Neural progenitor cell (in vitro differentiated cells): ENCODE measurements at regions not wholly inside any gene's neighbourhood (a gene's known extent, or its start where the extent isn't known, plus 50 kb on each side); places are given as distances from the start of the nearest gene placed in this dataset.
A peak's percentile ranks its signal among the peaks of the same experiment; 100 is the strongest.

ENCODE experiments used
- DNase-seq: peaks from one replicate; pipeline ENCODE4 v3.0.0-alpha.2; 2016; ENCODE audit warnings: low spot score
- H2AFZ ChIP-seq: fragments of 200-600 bp; sonication (generic); replicated peaks from 2 replicates; pipeline ENCODE4 v1.6.1; 2016; ENCODE audit warnings: antibody characterized with exemption
- H3F3A ChIP-seq: fragments of 200-600 bp; sonication (generic); 2 replicates; pipeline ENCODE4 v1.6.1; 2016; ENCODE audit warnings: antibody characterized with exemption, low read depth
- H3K27ac ChIP-seq: fragments of 200-600 bp; sonication (generic); 2 replicates; pipeline ENCODE4 v1.5.1; 2016; ENCODE audit warnings: mild to moderate bottlenecking
- H3K27me3 ChIP-seq: fragments of 200-600 bp; sonication (generic); 2 replicates; pipeline ENCODE4 v1.6.1; 2016; ENCODE audit warnings: mild to moderate bottlenecking, moderate library complexity
- H3K36me3 ChIP-seq: fragments of 200-600 bp; sonication (generic); 2 replicates; pipeline ENCODE4 v1.5.1; 2016
- H3K4me1 ChIP-seq: fragments of 200-600 bp; sonication (generic); 2 replicates; pipeline ENCODE4 v1.6.1; 2016; ENCODE audit warnings: mixed run types
- H3K4me2 ChIP-seq: fragments of 200-600 bp; sonication (generic); 2 replicates; pipeline ENCODE4 v1.6.1; 2016
- H3K4me3 ChIP-seq: fragments of 200-600 bp; sonication (generic); 2 replicates; pipeline ENCODE4 v1.5.1; 2016
- H3K79me2 ChIP-seq: fragments of 200-600 bp; sonication (generic); 2 replicates; pipeline ENCODE4 v1.6.1; 2016; ENCODE audit warnings: low read depth
- H3K9ac ChIP-seq: fragments of 200-600 bp; sonication (generic); 2 replicates; pipeline ENCODE4 v1.6.1; 2016
- H3K9me3 ChIP-seq: fragments of 200-600 bp; sonication (generic); 2 replicates; pipeline ENCODE4 v1.5.1; 2016; ENCODE audit warnings: low read depth
- H4K20me1 ChIP-seq: fragments of 200-600 bp; sonication (generic); 2 replicates; pipeline ENCODE4 v1.6.1; 2016; ENCODE audit warnings: low read depth
- H3K27ac Mint-ChIP-seq: 3 replicates; pipeline ENCODE4 v1.8.0; 2021; ENCODE audit warnings: mixed read lengths
- H3K27me3 Mint-ChIP-seq: 2 replicates; pipeline ENCODE4 v1.8.0; 2022; ENCODE audit warnings: low read depth, mild to moderate bottlenecking, inconsistent platforms, moderate library complexity, mixed read lengths; ENCODE audit not compliant: insufficient read depth
- H3K36me3 Mint-ChIP-seq: 3 replicates; pipeline ENCODE4 v1.8.0; 2021; ENCODE audit warnings: mixed read lengths
- H3K4me1 Mint-ChIP-seq: 3 replicates; pipeline ENCODE4 v1.8.0; 2021; ENCODE audit warnings: mixed read lengths
- H3K4me3 Mint-ChIP-seq: 3 replicates; pipeline ENCODE4 v1.8.0; 2021; ENCODE audit warnings: mild to moderate bottlenecking, moderate library complexity, mixed read lengths
- H3K9me3 Mint-ChIP-seq: 3 replicates; pipeline ENCODE4 v1.8.0; 2020; ENCODE audit warnings: mixed read lengths
- CTCF ChIP-seq: fragments of 200-600 bp; sonication (generic); IDR thresholded peaks from 2 replicates; pipeline ENCODE4 v1.5.1; 2017; ENCODE audit warnings: antibody characterized with exemption, mild to moderate bottlenecking
- EZH2 ChIP-seq: fragments of 200-600 bp; sonication (generic); IDR thresholded peaks from 2 replicates; pipeline ENCODE4 v1.6.1; 2017; ENCODE audit warnings: antibody characterized with exemption, mild to moderate bottlenecking, moderate library complexity
- EZH2phosphoT487 ChIP-seq: fragments of 200-600 bp; sonication (generic); IDR thresholded peaks from 2 replicates; pipeline ENCODE4 v1.6.1; 2017; ENCODE audit warnings: antibody characterized with exemption

- H3K9ac ChIP-seq: no peak overlapping the region
- H3K4me3 Mint-ChIP-seq: no peak overlapping the region
- H2AFZ ChIP-seq: no peak overlapping the region
- no peaks in the 10 kb centered on the region for H3K36me3 ChIP-seq
- no peak overlapping the region for H3K4me3 ChIP-seq
- no peaks in the 10 kb centered on the region for H3K27me3 ChIP-seq
- peaks cover 2% of the 10 kb centered on the region for H3K9me3 Mint-ChIP-seq
- H3K27me3 Mint-ChIP-seq: no peaks in the 10 kb centered on the region
- H3K27ac Mint-ChIP-seq: no peak overlapping the region
- peaks cover 29% of the 10 kb centered on the region for H3K4me1 Mint-ChIP-seq
- H3K4me1 ChIP-seq: no peaks in the 10 kb centered on the region
- DNase-seq: no peak
- no peak for TF ChIP-seq EZH2
- TF ChIP-seq EZH2phosphoT487: no peak
- no peak for TF ChIP-seq CTCF
- H3K36me3 Mint-ChIP-seq: no peaks in the 10 kb centered on the region
- H4K20me1 ChIP-seq: no peaks in the 10 kb centered on the region
- no peaks in the 10 kb centered on the region for H3F3A ChIP-seq
- no peaks in the 10 kb centered on the region for H3K79me2 ChIP-seq
- H3K4me2 ChIP-seq: no peak overlapping the region
- H3K27ac ChIP-seq: no peak overlapping the region
- H3K9me3 ChIP-seq: no peaks in the 10 kb centered on the region
These were observed 422.0 kb upstream of the ZEB2 start for GRCh38 chr2:144941743-144942488.

- H3K4me1 Mint-ChIP-seq: peaks cover 22% of the 10 kb centered on the region
These were observed 419.7 kb upstream of the ZEB2 start for GRCh38 chr2:144939590-144939989.

GRCh38 chr2:144937910-144938709 is 418.2 kb upstream of the ZEB2 start:
- H3K4me1 Mint-ChIP-seq: peaks cover 17% of the 10 kb centered on the region

More at GRCh38 chr2:144939590-144939989, 419.7 kb upstream of the ZEB2 start:
- H3K36me3 Mint-ChIP-seq: no peaks in the 10 kb centered on the region
- DNase-seq: no peak
- no peak overlapping the region for H3K27ac Mint-ChIP-seq
- peaks cover 2% of the 10 kb centered on the region for H3K9me3 Mint-ChIP-seq
- H3K4me1 ChIP-seq: no peaks in the 10 kb centered on the region
- no peaks in the 10 kb centered on the region for H3K79me2 ChIP-seq
- H3K36me3 ChIP-seq: no peaks in the 10 kb centered on the region
- H3K27me3 Mint-ChIP-seq: no peaks in the 10 kb centered on the region
- no peak overlapping the region for H3K9ac ChIP-seq
- H3K27ac ChIP-seq: no peak overlapping the region
- no peaks in the 10 kb centered on the region for H3K9me3 ChIP-seq
- no peak overlapping the region for H3K4me3 ChIP-seq
- no peaks in the 10 kb centered on the region for H4K20me1 ChIP-seq
- no peaks in the 10 kb centered on the region for H3K27me3 ChIP-seq
- TF ChIP-seq CTCF (no peak), EZH2 (no peak), EZH2phosphoT487 (no peak)
- H3K4me2 ChIP-seq: no peak overlapping the region
- no peaks in the 10 kb centered on the region for H3F3A ChIP-seq
- no peak overlapping the region for H2AFZ ChIP-seq
- no peak overlapping the region for H3K4me3 Mint-ChIP-seq

More at GRCh38 chr2:144937910-144938709, 418.2 kb upstream of the ZEB2 start:
- no peaks in the 10 kb centered on the region for H3K36me3 ChIP-seq
- H3K9ac ChIP-seq: no peak overlapping the region
- peak overlapping the region; percentile 96 for H3K27ac Mint-ChIP-seq
- DNase-seq: no peak
- H3K4me3 ChIP-seq: no peak overlapping the region
- H3K27ac ChIP-seq: no peak overlapping the region
- no peaks in the 10 kb centered on the region for H4K20me1 ChIP-seq
- peaks cover 4% of the 10 kb centered on the region for H3K27me3 Mint-ChIP-seq
- no peaks in the 10 kb centered on the region for H3K27me3 ChIP-seq
- H3F3A ChIP-seq: no peaks in the 10 kb centered on the region
- H3K4me1 ChIP-seq: no peaks in the 10 kb centered on the region
- peak overlapping the region; percentile 30 for H2AFZ ChIP-seq
- no peak overlapping the region for H3K4me3 Mint-ChIP-seq
- H3K4me2 ChIP-seq: no peak overlapping the region
- no peaks in the 10 kb centered on the region for H3K36me3 Mint-ChIP-seq
- no peak for TF ChIP-seq EZH2
- no peak for TF ChIP-seq CTCF
- no peak for TF ChIP-seq EZH2phosphoT487
- H3K79me2 ChIP-seq: no peaks in the 10 kb centered on the region
- H3K9me3 Mint-ChIP-seq: peaks cover 2% of the 10 kb centered on the region
- H3K9me3 ChIP-seq: no peaks in the 10 kb centered on the region
